Mucosa of gallbladder (tissue), 1 donor: ENCODE measurements at regions not wholly inside any gene's neighbourhood (a gene's known extent, or its start where the extent isn't known, plus 50 kb on each side); places are given as distances from the start of the nearest gene placed in this dataset.
"Not testable (repeated sequence)": the region's sequence is repeated elsewhere in the genome, so short reads cannot be mapped to it uniquely, and the experiment has no call there.

Experiments used
- DNase-seq: peaks from one replicate; pipeline ENCODE4 v3.0.0-alpha.2; 2020; ENCODE audit warnings: low spot score
- donor health status: DM: no; HTN: no; CAD: no.

DNA sequence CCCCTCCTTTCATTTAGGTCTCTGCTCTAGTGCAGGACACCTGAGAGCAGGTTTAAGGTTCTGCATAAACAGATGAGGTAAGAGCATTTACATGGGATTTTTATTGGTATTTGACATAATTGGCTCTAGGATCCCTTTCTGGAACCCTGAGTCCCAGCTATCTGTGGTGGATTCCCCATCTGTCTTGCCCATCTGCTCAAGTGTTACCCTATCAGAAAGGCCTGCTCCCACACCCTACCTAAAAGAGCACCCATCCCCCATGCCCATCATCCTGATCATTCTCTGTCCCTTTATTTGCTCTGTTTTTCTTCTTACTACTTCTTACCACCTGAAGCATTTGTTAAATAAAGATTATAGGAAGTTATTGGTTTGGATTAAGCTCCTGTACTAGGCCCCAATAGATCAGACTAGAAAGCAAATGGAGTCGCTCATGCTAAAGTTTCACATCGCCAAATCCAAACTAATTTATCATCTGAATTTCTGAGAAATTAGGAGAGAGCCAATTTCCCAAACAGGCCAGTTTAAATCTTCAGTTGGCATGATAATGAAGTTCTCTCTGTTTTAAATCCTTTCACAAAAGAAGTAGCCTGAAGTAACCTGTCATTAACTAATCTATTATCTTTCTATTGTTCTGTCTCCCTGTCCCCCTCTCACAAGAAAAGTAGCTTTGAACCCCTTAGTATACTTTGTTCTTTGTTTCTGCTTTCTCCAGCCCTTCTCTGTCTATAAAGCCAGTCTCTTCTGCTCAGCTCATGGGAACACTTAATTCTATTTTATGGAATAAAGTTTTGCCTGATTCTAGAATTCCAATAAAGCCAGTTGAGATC lies 178.6 kb downstream of the ZNF674 start:
- no peak for DNase-seq

DNA sequence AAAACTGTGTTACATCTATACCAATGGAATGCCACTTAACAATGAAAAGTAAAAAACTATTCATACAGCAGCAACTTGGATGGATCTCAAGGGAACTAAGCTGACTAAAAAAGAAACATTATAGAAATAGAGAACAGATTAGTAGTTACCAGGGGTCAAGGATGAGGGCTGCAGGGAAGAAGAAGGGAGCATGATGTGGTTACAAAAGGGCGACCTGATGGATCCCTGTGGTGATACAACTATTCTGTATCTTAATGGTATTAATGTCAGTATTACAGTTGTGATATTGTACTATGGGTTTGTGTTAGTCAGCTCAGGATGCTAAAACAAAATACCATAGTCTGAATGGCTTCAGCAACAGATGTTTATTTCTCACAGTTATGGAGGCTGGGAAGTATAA lies 190.7 kb downstream of the ZNF674 start:
- no peak for DNase-seq

GRCh38 chrX:46341767-46342322 lies 203.4 kb downstream of the ZNF674 start:
- no peak for DNase-seq

- no peak for DNase-seq
Measured at GRCh38 chrX:46340696-46341095, 204.5 kb downstream of the ZNF674 start.

GRCh38 chrX:46333550-46333949 lies 211.7 kb downstream of the ZNF674 start:
- DNase-seq: no peak

DNA sequence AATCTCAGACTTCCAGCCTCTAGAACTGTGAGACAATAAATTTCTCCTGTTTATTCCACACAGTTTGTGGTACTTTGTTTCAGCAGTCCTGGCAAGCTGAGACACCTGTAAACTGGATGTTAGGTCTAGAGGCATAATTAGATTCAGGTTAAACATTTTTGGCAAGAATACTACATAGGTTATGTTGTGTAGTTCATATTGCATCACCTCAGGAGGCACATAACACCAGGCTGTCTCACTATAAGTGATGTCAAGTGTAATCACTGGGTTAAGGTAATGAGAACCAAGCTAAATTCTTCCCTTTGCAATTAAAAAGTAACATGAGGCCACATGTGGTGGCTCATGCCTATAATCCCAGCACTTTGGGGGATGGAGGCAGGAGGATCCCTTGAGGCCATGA lies 214.2 kb downstream of the ZNF674 start:
- DNase-seq: no peak

GRCh38 chrX:46330513-46330912 lies 214.7 kb downstream of the ZNF674 start:
- DNase-seq: no peak

GRCh38 chrX:46328133-46328532 lies 217.1 kb downstream of the ZNF674 start:
- DNase-seq: no peak

GRCh38 chrX:46327566-46328115 lies 217.6 kb downstream of the ZNF674 start:
- peak; percentile 55 for DNase-seq

GRCh38 chrX:46326161-46326560 lies 219.1 kb downstream of the ZNF674 start:
- no peak for DNase-seq

DNA sequence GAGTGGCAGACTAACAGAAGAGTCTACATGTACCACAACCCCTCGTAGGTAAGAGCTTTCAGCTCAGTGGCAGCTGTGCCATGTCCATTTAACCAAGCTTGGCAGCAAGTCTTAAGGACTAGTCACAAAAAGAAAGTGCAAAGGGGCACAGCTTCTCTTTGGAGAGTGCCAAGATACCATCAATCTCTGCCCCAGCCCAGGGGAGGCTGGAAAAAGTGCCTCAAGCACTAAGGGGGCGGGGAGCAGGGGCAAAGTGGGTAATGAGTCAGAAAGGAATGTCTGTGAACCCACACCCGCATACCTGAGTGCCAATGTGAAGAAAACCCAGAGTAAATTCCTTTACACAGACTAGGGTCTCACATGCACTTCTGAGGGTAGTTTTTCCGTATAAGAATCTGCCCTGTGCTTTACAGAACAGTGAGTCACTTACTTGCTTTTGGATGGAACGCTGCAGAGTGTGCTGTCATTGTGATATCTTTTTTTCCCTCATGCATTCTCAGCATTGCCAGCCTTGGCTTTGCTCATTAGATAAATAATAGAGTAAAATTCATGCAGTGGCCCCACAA lies 219.8 kb downstream of the ZNF674 start:
- peak; percentile 29 for DNase-seq

GRCh38 chrX:46324166-46324565 lies 221.1 kb downstream of the ZNF674 start:
- no peak for DNase-seq

- DNase-seq: not testable (repeated sequence)
Measured at GRCh38 chrX:46322929-46323328, 222.3 kb downstream of the ZNF674 start.

GRCh38 chrX:46321676-46322075 lies 223.5 kb downstream of the ZNF674 start:
- DNase-seq: no peak

DNA sequence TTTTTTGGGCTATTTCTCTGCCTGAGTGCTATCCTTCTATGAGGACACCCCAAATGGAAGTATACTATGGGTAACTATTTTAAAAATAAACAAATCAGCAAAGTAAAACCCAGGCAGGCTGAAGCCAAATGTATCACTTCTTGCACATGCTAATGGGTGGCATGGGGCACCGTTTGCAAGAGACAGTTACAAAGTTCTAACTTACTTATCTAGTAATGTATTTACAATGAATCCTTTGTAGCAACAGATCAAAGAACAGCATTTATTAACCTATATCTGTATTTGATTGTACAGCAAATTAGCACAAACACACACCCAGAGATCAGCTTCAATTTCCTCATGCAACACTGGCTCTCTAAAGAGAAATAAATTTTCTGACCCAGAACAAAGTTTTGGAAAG lies 225.5 kb downstream of the ZNF674 start:
- no peak for DNase-seq

DNA sequence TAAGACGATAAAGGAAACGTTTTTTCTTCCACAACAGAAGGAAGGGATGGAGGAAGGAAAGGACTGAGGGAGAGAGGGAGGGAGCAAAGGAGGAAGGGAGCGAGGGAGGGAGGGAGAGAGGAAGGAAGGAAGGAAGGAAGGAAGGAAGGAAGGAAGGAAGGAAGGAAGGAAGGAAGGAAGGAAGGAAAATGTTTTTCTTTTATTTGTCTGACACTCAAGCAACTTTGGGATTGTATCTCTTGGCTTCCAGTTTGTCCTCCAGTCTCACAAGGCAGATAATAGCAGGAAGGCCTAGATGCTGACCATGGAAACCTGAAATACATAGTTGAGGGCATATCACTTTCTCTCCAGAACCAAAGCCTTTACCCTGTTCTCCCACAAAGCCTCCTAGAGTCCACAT lies 226.7 kb downstream of the ZNF674 start:
- DNase-seq: no peak

DNA sequence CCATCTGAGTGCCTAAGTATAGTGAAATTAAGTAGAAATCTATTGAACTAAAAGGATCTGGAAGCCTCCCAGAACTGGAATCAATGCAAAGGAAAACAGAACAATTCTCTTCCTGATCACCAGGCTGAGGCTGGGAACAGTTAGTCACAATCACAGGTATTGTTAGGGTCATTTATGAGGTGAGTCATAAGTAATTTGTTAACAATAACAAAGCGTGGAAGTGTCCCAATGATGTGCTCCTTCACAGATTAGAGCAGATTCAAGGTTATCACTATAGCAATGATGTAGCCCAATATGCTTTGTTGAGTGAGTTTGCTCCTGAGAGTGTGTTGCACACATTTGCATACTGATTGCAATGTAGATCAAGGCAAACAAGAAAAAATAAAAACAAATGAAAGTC lies 228.1 kb downstream of the ZNF674 start:
- peak; percentile 44 for DNase-seq

GRCh38 chrX:46311581-46312120 lies 233.6 kb downstream of the ZNF674 start:
- no peak for DNase-seq

GRCh38 chrX:46310815-46311497 lies 234.3 kb downstream of the ZNF674 start:
- no peak for DNase-seq

DNA sequence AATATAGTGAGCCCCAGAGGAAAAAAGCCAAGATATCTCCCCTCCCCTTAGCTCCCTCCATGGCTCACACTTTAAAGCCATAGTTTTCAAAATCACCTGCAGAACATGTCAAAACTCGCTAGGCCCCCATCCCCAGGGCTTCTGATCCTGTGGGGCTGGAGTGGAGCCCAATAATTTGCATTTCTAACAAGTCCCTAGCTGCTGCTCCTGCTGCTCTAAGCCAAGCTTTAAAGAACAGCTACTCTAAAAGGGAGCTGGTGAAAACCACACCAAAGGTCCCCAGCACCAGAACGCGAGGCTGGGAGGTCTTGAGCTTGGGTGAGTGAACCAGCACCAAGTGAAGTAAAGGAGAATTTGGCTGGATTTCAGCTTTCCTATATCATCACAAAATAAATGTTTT lies 237.1 kb downstream of the ZNF674 start:
- no peak for DNase-seq

GRCh38 chrX:46306103-46306502 lies 239.1 kb downstream of the ZNF674 start:
- no peak for DNase-seq

DNA sequence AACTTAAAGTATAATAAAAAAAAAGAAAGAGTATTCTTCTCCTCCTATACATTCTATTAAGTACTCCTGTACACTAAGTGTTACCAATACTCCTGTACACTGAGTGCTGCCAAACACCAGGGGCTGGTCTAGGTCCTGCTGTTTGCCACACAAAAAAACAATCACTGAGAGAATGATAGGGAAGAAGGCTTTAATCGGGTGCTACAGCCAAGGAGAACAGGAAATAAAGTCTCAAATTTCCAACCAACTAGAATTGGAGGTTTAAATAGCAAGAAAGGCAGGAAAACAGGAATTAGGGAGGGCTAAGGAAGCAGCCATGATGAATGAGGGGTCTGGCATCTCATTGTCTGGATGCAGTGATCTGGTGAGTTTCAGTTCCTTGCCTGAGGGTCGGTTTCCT lies 239.8 kb downstream of the ZNF674 start:
- no peak for DNase-seq
